ENCODE measurements at regions not wholly inside any gene's neighbourhood (a gene's known extent, or its start where the extent isn't known, plus 50 kb on each side); places are given as distances from the start of the nearest gene placed in this dataset.

DNA sequence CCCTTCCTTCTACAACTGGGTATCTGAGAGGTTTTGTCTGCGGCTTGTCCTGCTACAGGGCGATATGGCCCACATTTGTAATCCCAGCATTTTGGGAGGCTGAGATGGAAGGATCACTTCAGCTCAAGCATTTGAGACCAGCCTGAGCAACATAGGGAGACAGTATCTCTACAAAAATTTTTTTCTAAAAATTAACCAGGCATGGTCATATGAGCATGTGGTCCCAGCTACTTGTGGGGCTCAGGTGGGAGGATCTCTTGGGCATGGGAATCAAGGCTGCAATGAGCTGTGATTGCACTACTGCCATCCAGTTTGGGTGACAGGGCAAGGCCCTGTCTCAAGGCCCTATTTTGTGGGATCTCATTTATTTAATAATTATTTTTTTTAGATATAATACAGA lies 420.6 kb upstream of the PABPC4L start:
- no peak for TF ChIP-seq POLR2A (IDR thresholded peaks at IDR 0.05)
- TF ChIP-seq, protein P1, sequence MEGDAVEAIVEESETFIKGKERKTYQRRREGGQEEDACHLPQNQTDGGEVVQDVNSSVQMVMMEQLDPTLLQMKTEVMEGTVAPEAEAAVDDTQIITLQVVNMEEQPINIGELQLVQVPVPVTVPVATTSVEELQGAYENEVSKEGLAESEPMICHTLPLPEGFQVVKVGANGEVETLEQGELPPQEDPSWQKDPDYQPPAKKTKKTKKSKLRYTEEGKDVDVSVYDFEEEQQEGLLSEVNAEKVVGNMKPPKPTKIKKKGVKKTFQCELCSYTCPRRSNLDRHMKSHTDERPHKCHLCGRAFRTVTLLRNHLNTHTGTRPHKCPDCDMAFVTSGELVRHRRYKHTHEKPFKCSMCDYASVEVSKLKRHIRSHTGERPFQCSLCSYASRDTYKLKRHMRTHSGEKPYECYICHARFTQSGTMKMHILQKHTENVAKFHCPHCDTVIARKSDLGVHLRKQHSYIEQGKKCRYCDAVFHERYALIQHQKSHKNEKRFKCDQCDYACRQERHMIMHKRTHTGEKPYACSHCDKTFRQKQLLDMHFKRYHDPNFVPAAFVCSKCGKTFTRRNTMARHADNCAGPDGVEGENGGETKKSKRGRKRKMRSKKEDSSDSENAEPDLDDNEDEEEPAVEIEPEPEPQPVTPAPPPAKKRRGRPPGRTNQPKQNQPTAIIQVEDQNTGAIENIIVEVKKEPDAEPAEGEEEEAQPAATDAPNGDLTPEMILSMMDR (IDR thresholded peaks at IDR 0.05): no peak

All from prostate gland (tissue), 2 donors.